ENCODE measurements at regions not wholly inside any gene's neighbourhood (a gene's known extent, or its start where the extent isn't known, plus 50 kb on each side); places are given as distances from the start of the nearest gene placed in this dataset.
"Not testable (repeated sequence)": the region's sequence is repeated elsewhere in the genome, so short reads cannot be mapped to it uniquely, and the experiment has no call there.

- not testable (repeated sequence) for H3K9ac ChIP-seq (ENCODE audit: low read depth, low read length); H3K4me3 ChIP-seq (ENCODE audit: low read depth, low read length); H3K27me3 ChIP-seq (ENCODE audit: control insufficient read depth, insufficient read depth, low read length); H3K9me3 ChIP-seq (ENCODE audit: control insufficient read depth, insufficient read depth, low read length); H3K27ac ChIP-seq (ENCODE audit: low read depth, low read length); H3K36me3 ChIP-seq (ENCODE audit: control insufficient read depth, insufficient read depth, low read length)
- peaks cover 35% of the 10 kb centered on the region for H3K4me1 ChIP-seq (ENCODE audit: control insufficient read depth, insufficient read depth, low read length)
These were observed 53.9 kb upstream of the LPAR1 start for GRCh38 chr9:111092167-111092566.

All from HUES48 (cell line).